Loucy (cell line): ENCODE measurements at regions not wholly inside any gene's neighbourhood (a gene's known extent, or its start where the extent isn't known, plus 50 kb on each side); places are given as distances from the start of the nearest gene placed in this dataset.

Experiments used
- EZH2phosphoT487 ChIP-seq: fragments of 200-600 bp; IDR thresholded peaks from 2 replicates; pipeline ENCODE4 v1.6.1; 2018; ENCODE audit warnings: antibody characterized with exemption, mild to moderate bottlenecking, moderate library complexity, borderline replicate concordance
- TF ChIP-seq, protein P1 (sequence below): fragments of 200-600 bp; sonication (generic); conservative IDR thresholded peaks from 2 replicates; pipeline ENCODE4 v1.5.1; 2014; ENCODE audit warnings: mild to moderate bottlenecking, antibody characterized with exemption, low read length

DNA sequence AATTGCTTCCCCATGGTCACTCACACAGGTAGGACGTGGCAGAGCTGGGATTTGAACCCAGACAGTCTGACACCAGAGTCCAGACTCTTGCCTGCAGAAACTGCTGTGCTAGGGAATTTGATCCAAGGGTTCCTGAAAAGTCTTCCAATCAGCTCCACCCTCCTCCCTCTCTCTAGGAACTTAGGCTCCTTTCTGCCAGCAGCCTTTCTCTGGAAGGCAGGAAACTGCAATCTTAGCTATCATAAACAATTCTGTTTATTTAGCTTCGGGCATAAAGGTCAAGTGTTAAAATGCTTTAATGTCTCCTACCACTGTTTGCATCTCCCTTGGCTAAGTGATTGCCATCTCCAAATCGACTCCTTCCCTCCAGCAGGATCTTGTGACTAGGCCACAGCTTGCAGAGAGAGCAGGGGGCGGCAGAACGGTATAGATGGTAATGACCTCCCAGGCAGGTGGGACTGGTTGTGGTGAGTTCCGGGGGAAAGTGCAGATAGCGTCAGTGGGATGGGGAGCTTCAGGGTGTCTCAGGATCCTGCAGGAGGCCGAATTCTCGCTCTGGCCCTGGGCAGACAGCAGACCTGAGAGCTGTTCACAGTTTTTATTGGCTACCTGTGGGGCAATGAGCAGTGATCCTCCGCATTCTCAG lies 882.4 kb upstream of the EEF2KMT start:
- TF ChIP-seq, protein P1, sequence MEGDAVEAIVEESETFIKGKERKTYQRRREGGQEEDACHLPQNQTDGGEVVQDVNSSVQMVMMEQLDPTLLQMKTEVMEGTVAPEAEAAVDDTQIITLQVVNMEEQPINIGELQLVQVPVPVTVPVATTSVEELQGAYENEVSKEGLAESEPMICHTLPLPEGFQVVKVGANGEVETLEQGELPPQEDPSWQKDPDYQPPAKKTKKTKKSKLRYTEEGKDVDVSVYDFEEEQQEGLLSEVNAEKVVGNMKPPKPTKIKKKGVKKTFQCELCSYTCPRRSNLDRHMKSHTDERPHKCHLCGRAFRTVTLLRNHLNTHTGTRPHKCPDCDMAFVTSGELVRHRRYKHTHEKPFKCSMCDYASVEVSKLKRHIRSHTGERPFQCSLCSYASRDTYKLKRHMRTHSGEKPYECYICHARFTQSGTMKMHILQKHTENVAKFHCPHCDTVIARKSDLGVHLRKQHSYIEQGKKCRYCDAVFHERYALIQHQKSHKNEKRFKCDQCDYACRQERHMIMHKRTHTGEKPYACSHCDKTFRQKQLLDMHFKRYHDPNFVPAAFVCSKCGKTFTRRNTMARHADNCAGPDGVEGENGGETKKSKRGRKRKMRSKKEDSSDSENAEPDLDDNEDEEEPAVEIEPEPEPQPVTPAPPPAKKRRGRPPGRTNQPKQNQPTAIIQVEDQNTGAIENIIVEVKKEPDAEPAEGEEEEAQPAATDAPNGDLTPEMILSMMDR = no peak
- TF ChIP-seq EZH2phosphoT487 = no peak
